ENCODE measurements at regions not wholly inside any gene's neighbourhood (a gene's known extent, or its start where the extent isn't known, plus 50 kb on each side); places are given as distances from the start of the nearest gene placed in this dataset.
"Not testable (repeated sequence)": the region's sequence is repeated elsewhere in the genome, so short reads cannot be mapped to it uniquely, and the experiment has no call there.

GRCh38 chr9:119870251-119870650 lies 501.0 kb upstream of the BRINP1 start:
- not testable (repeated sequence) for H3K9me3 ChIP-seq (ENCODE audit: control insufficient read depth, low read length); H3K9ac ChIP-seq (ENCODE audit: low read length); H3K27me3 ChIP-seq (ENCODE audit: control insufficient read depth in 1 of 2, insufficient read depth in 1 of 2, low read length in 2 of 2); H3K14ac ChIP-seq (ENCODE audit: low read length in 2 of 2); H4K8ac ChIP-seq (ENCODE audit: low read length); H3K4me3 ChIP-seq (ENCODE audit: insufficient read depth in 1 of 2, low read depth in 1 of 2, low read length in 2 of 2); H2BK15ac ChIP-seq (ENCODE audit: low read depth, poor library complexity, severe bottlenecking); H3K27ac ChIP-seq (ENCODE audit: low read length, poor library complexity, severe bottlenecking); H3K4me1 ChIP-seq (ENCODE audit: control insufficient read depth, insufficient read depth, low read depth, low read length); H2AFZ ChIP-seq (ENCODE audit: low read depth, low read length); H3K23ac ChIP-seq (ENCODE audit: low read length in 2 of 2); H3K79me1 ChIP-seq (replicated peaks; ENCODE audit: low read length, poor library complexity, severe bottlenecking); H2BK12ac ChIP-seq (ENCODE audit: low read length in 2 of 2); H3K4ac ChIP-seq (ENCODE audit: low read depth in 1 of 2, low read length in 2 of 2); H3K18ac ChIP-seq (ENCODE audit: low read depth in 1 of 2, low read length in 2 of 2); H2BK120ac ChIP-seq (ENCODE audit: low read depth, low read length); H2AK5ac ChIP-seq (ENCODE audit: low read length, severe bottlenecking); DNase-seq; H4K91ac ChIP-seq (ENCODE audit: low read length); H3K4me2 ChIP-seq (ENCODE audit: low read length, poor library complexity, severe bottlenecking); H3K36me3 ChIP-seq (ENCODE audit: control insufficient read depth in 1 of 2, insufficient read depth in 2 of 2, low read depth in 1 of 2, low read length in 2 of 2); H2BK5ac ChIP-seq (ENCODE audit: low read depth, low read length, poor library complexity, severe bottlenecking)
- WGBS: 89% methylated on average over 12 of the region's 26 CpGs

GRCh38 chr9:119868694-119869093 lies 499.5 kb upstream of the BRINP1 start:
- no peak overlapping the region for H3K9ac ChIP-seq (ENCODE audit: low read length)
- no peaks in the 10 kb centered on the region for H3K79me1 ChIP-seq (replicated peaks; ENCODE audit: low read length, poor library complexity, severe bottlenecking)
- no peaks in the 10 kb centered on the region for H3K27me3 ChIP-seq (ENCODE audit: control insufficient read depth in 1 of 2, insufficient read depth in 1 of 2, low read length in 2 of 2)
- DNase-seq: no peak
- H3K4me3 ChIP-seq (ENCODE audit: insufficient read depth in 1 of 2, low read depth in 1 of 2, low read length in 2 of 2): no peak overlapping the region
- no peak overlapping the region for H2BK12ac ChIP-seq (ENCODE audit: low read length in 2 of 2)
- H2AK5ac ChIP-seq (ENCODE audit: low read length, severe bottlenecking): no peak overlapping the region
- no peaks in the 10 kb centered on the region for H3K9me3 ChIP-seq (ENCODE audit: control insufficient read depth, low read length)
- no peak overlapping the region for H2BK120ac ChIP-seq (ENCODE audit: low read depth, low read length)
- no peaks in the 10 kb centered on the region for H3K36me3 ChIP-seq (ENCODE audit: control insufficient read depth in 1 of 2, insufficient read depth in 2 of 2, low read depth in 1 of 2, low read length in 2 of 2)
- 41% methylated on average over 5 of the region's 5 CpGs for WGBS
- H3K4me1 ChIP-seq (ENCODE audit: control insufficient read depth, insufficient read depth, low read depth, low read length): no peaks in the 10 kb centered on the region
- H3K4ac ChIP-seq (ENCODE audit: low read depth in 1 of 2, low read length in 2 of 2): no peak overlapping the region
- no peak overlapping the region for H2BK5ac ChIP-seq (ENCODE audit: low read depth, low read length, poor library complexity, severe bottlenecking)
- H3K14ac ChIP-seq (ENCODE audit: low read length in 2 of 2): no peak overlapping the region
- H2BK15ac ChIP-seq (ENCODE audit: low read depth, poor library complexity, severe bottlenecking): no peak overlapping the region
- no peak overlapping the region for H3K18ac ChIP-seq (ENCODE audit: low read depth in 1 of 2, low read length in 2 of 2)
- H3K4me2 ChIP-seq (ENCODE audit: low read length, poor library complexity, severe bottlenecking): no peak overlapping the region
- no peak overlapping the region for H4K91ac ChIP-seq (ENCODE audit: low read length)
- H2AFZ ChIP-seq (ENCODE audit: low read depth, low read length): no peak overlapping the region
- no peak overlapping the region for H3K27ac ChIP-seq (ENCODE audit: low read length, poor library complexity, severe bottlenecking)
- H4K8ac ChIP-seq (ENCODE audit: low read length): no peak overlapping the region
- H3K23ac ChIP-seq (ENCODE audit: low read length in 2 of 2): no peak overlapping the region

GRCh38 chr9:119861842-119862241 lies 492.6 kb upstream of the BRINP1 start:
- H2AK5ac ChIP-seq (ENCODE audit: low read length, severe bottlenecking): no peak overlapping the region
- no peak overlapping the region for H3K27ac ChIP-seq (ENCODE audit: low read length, poor library complexity, severe bottlenecking)
- no peak overlapping the region for H2BK15ac ChIP-seq (ENCODE audit: low read depth, poor library complexity, severe bottlenecking)
- H3K36me3 ChIP-seq (ENCODE audit: control insufficient read depth in 1 of 2, insufficient read depth in 2 of 2, low read depth in 1 of 2, low read length in 2 of 2): no peaks in the 10 kb centered on the region
- no peaks in the 10 kb centered on the region for H3K4me1 ChIP-seq (ENCODE audit: control insufficient read depth, insufficient read depth, low read depth, low read length)
- no peak for DNase-seq
- no peak overlapping the region for H3K18ac ChIP-seq (ENCODE audit: low read depth in 1 of 2, low read length in 2 of 2)
- no peak overlapping the region for H2AFZ ChIP-seq (ENCODE audit: low read depth, low read length)
- no peak overlapping the region for H4K91ac ChIP-seq (ENCODE audit: low read length)
- no peak overlapping the region for H3K4me2 ChIP-seq (ENCODE audit: low read length, poor library complexity, severe bottlenecking)
- no peaks in the 10 kb centered on the region for H3K27me3 ChIP-seq (ENCODE audit: control insufficient read depth in 1 of 2, insufficient read depth in 1 of 2, low read length in 2 of 2)
- no peak overlapping the region for H2BK120ac ChIP-seq (ENCODE audit: low read depth, low read length)
- no peak overlapping the region for H3K4me3 ChIP-seq (ENCODE audit: insufficient read depth in 1 of 2, low read depth in 1 of 2, low read length in 2 of 2)
- H4K8ac ChIP-seq (ENCODE audit: low read length): no peak overlapping the region
- H3K9ac ChIP-seq (ENCODE audit: low read length): no peak overlapping the region
- no peak overlapping the region for H3K23ac ChIP-seq (ENCODE audit: low read length in 2 of 2)
- H2BK5ac ChIP-seq (ENCODE audit: low read depth, low read length, poor library complexity, severe bottlenecking): no peak overlapping the region
- H3K14ac ChIP-seq (ENCODE audit: low read length in 2 of 2): no peak overlapping the region
- no peak overlapping the region for H3K4ac ChIP-seq (ENCODE audit: low read depth in 1 of 2, low read length in 2 of 2)
- H3K9me3 ChIP-seq (ENCODE audit: control insufficient read depth, low read length): no peaks in the 10 kb centered on the region
- no peaks in the 10 kb centered on the region for H3K79me1 ChIP-seq (replicated peaks; ENCODE audit: low read length, poor library complexity, severe bottlenecking)
- no peak overlapping the region for H2BK12ac ChIP-seq (ENCODE audit: low read length in 2 of 2)

- Histone ChIP-seq H2BK12ac (ENCODE audit: low read length in 2 of 2) (no peak overlapping the region), H3K23ac (ENCODE audit: low read length in 2 of 2) (no peak overlapping the region), H3K4me2 (ENCODE audit: low read length, poor library complexity, severe bottlenecking) (no peak overlapping the region), H2BK15ac (ENCODE audit: low read depth, poor library complexity, severe bottlenecking) (no peak overlapping the region), H3K18ac (ENCODE audit: low read depth in 1 of 2, low read length in 2 of 2) (no peak overlapping the region), H2AFZ (ENCODE audit: low read depth, low read length) (no peak overlapping the region), H2AK5ac (ENCODE audit: low read length, severe bottlenecking) (no peak overlapping the region), H3K27me3 (ENCODE audit: control insufficient read depth in 1 of 2, insufficient read depth in 1 of 2, low read length in 2 of 2) (no peaks in the 10 kb centered on the region), H3K79me1 (replicated peaks; ENCODE audit: low read length, poor library complexity, severe bottlenecking) (no peaks in the 10 kb centered on the region), H3K4me3 (ENCODE audit: insufficient read depth in 1 of 2, low read depth in 1 of 2, low read length in 2 of 2) (no peak overlapping the region), H3K9ac (ENCODE audit: low read length) (no peak overlapping the region), H3K27ac (ENCODE audit: low read length, poor library complexity, severe bottlenecking) (no peak overlapping the region), H3K4ac (ENCODE audit: low read depth in 1 of 2, low read length in 2 of 2) (no peak overlapping the region), H3K14ac (ENCODE audit: low read length in 2 of 2) (no peak overlapping the region), H2BK120ac (ENCODE audit: low read depth, low read length) (no peak overlapping the region), H3K36me3 (ENCODE audit: control insufficient read depth in 1 of 2, insufficient read depth in 2 of 2, low read depth in 1 of 2, low read length in 2 of 2) (no peaks in the 10 kb centered on the region), H3K4me1 (ENCODE audit: control insufficient read depth, insufficient read depth, low read depth, low read length) (no peaks in the 10 kb centered on the region), H4K91ac (ENCODE audit: low read length) (no peak overlapping the region), H4K8ac (ENCODE audit: low read length) (no peak overlapping the region), H2BK5ac (ENCODE audit: low read depth, low read length, poor library complexity, severe bottlenecking) (no peak overlapping the region), H3K9me3 (ENCODE audit: control insufficient read depth, low read length) (no peaks in the 10 kb centered on the region)
- no peak for DNase-seq
- whole genome bisulfite sequencing: 81% methylated on average over 2 of the region's 2 CpGs
These were observed 489.9 kb upstream of the BRINP1 start for GRCh38 chr9:119859128-119859527.

Measured in mesenchymal stem cell (in vitro differentiated cells and primary cell).